ENCODE measurements at regions not wholly inside any gene's neighbourhood (a gene's known extent, or its start where the extent isn't known, plus 50 kb on each side); places are given as distances from the start of the nearest gene placed in this dataset.

- no peaks in the 10 kb centered on the region for H3K9me3 Mint-ChIP-seq
- no peak overlapping the region for H3K4me3 Mint-ChIP-seq
- peaks cover 15% of the 10 kb centered on the region for H3K4me1 Mint-ChIP-seq
- no peaks in the 10 kb centered on the region for H3K27me3 Mint-ChIP-seq
- ATAC-seq (replicated peaks): no peak
- H3K36me3 Mint-ChIP-seq (ENCODE audit: low read depth): no peaks in the 10 kb centered on the region
- no peak overlapping the region for H3K27ac Mint-ChIP-seq
These were observed 103.2 kb upstream of the BCL2L14 start for GRCh38 chr12:11967376-11968047.

DNA sequence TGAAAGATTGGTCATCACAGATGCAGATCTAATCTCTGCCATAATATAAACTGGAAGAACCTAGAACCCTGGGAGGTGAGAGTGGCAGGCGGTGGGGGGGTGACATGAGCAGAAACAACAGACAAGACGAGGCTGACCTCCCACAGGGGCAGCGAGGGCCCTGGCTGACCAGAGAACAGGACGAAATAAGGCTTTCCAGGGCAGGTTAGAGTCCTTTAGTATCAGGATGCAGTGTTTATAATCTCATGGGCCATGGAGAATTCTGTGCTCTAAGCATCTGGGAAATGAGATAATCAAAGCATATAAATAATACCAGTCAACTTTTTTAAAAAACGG lies 102.7 kb upstream of the BCL2L14 start:
- peaks cover 14% of the 10 kb centered on the region for H3K4me1 Mint-ChIP-seq
- no peak overlapping the region for H3K27ac Mint-ChIP-seq
- no peaks in the 10 kb centered on the region for H3K9me3 Mint-ChIP-seq
- H3K36me3 Mint-ChIP-seq (ENCODE audit: low read depth): no peaks in the 10 kb centered on the region
- H3K27me3 Mint-ChIP-seq: no peaks in the 10 kb centered on the region
- no peak overlapping the region for H3K4me3 Mint-ChIP-seq
- no peak for ATAC-seq (replicated peaks)

GRCh38 chr12:11968516-11968915 lies 102.2 kb upstream of the BCL2L14 start:
- H3K27me3 Mint-ChIP-seq: no peaks in the 10 kb centered on the region
- no peak overlapping the region for H3K27ac Mint-ChIP-seq
- no peak overlapping the region for H3K4me3 Mint-ChIP-seq
- peaks cover 9% of the 10 kb centered on the region for H3K4me1 Mint-ChIP-seq
- ATAC-seq (replicated peaks): no peak
- H3K9me3 Mint-ChIP-seq: no peaks in the 10 kb centered on the region
- H3K36me3 Mint-ChIP-seq (ENCODE audit: low read depth): no peaks in the 10 kb centered on the region

GRCh38 chr12:11969437-11970154 lies 101.1 kb upstream of the BCL2L14 start:
- no peak overlapping the region for H3K4me3 Mint-ChIP-seq

GRCh38 chr12:11970155-11970520 lies 100.6 kb upstream of the BCL2L14 start:
- Mint-ChIP-seq H3K9me3 (no peaks in the 10 kb centered on the region), H3K27ac (peak overlapping the region; percentile 40), H3K4me1 (peaks cover 7% of the 10 kb centered on the region), H3K4me3 (no peak overlapping the region), H3K27me3 (no peaks in the 10 kb centered on the region), H3K36me3 (ENCODE audit: low read depth) (no peaks in the 10 kb centered on the region)
- no peak for ATAC-seq (replicated peaks)

More at GRCh38 chr12:11969437-11970154, 101.1 kb upstream of the BCL2L14 start:
- no peaks in the 10 kb centered on the region for H3K36me3 Mint-ChIP-seq (ENCODE audit: low read depth)
- H3K9me3 Mint-ChIP-seq: no peaks in the 10 kb centered on the region
- no peak overlapping the region for H3K27ac Mint-ChIP-seq
- peaks cover 7% of the 10 kb centered on the region for H3K4me1 Mint-ChIP-seq
- no peaks in the 10 kb centered on the region for H3K27me3 Mint-ChIP-seq
- ATAC-seq (replicated peaks): peak; percentile 21

- Mint-ChIP-seq H3K9me3 (no peaks in the 10 kb centered on the region), H3K4me3 (no peak overlapping the region), H3K36me3 (ENCODE audit: low read depth) (no peaks in the 10 kb centered on the region), H3K4me1 (peaks cover 11% of the 10 kb centered on the region), H3K27me3 (no peaks in the 10 kb centered on the region), H3K27ac (no peak overlapping the region)
- ATAC-seq (replicated peaks): no peak
These were observed 97.3 kb upstream of the BCL2L14 start for GRCh38 chr12:11973396-11973795.

- Mint-ChIP-seq H3K9me3 (peaks cover 3% of the 10 kb centered on the region), H3K27ac (no peak overlapping the region), H3K4me3 (no peak overlapping the region), H3K4me1 (peaks cover 23% of the 10 kb centered on the region), H3K36me3 (ENCODE audit: low read depth) (peaks cover 2% of the 10 kb centered on the region), H3K27me3 (no peaks in the 10 kb centered on the region)
- no peak for ATAC-seq (replicated peaks)
These were observed 94.7 kb upstream of the BCL2L14 start for GRCh38 chr12:11976005-11976404.

GRCh38 chr12:11978726-11979384 lies 91.9 kb upstream of the BCL2L14 start:
- peak overlapping the region; percentile 85 for H3K4me3 Mint-ChIP-seq
- H3K4me1 Mint-ChIP-seq: peaks cover 45% of the 10 kb centered on the region
- H3K27ac Mint-ChIP-seq: peak overlapping the region; percentile 100
- ATAC-seq (replicated peaks): peak; percentile 62
- H3K27me3 Mint-ChIP-seq: no peaks in the 10 kb centered on the region
- H3K36me3 Mint-ChIP-seq (ENCODE audit: low read depth): peaks cover 13% of the 10 kb centered on the region
- H3K9me3 Mint-ChIP-seq: peaks cover 11% of the 10 kb centered on the region

DNA sequence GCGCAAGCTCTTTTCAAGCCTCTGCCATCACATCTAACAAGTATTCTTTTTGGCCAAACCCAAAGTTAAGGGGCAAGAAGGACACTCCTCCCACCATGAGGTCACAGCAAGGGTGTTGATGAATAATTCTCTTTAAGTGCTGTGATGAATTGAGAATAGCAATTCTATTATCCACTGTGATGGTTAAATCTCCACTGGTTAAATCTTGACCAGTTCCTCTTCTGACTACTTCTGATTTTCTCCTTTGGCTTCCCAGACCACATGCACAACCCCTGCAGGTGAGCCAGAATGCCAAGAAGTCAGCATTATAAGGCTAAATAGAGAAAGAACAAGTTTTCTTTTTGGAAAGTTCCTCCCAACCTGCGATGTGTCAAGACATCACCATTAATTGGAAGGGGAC lies 90.6 kb upstream of the BCL2L14 start:
- peaks cover 11% of the 10 kb centered on the region for H3K9me3 Mint-ChIP-seq
- H3K27ac Mint-ChIP-seq: peak overlapping the region; percentile 100
- H3K4me3 Mint-ChIP-seq: peak overlapping the region; percentile 85
- peaks cover 45% of the 10 kb centered on the region for H3K4me1 Mint-ChIP-seq
- no peaks in the 10 kb centered on the region for H3K27me3 Mint-ChIP-seq
- peaks cover 13% of the 10 kb centered on the region for H3K36me3 Mint-ChIP-seq (ENCODE audit: low read depth)
- ATAC-seq (replicated peaks): peak; percentile 22

GRCh38 chr12:11981121-11981733 lies 89.5 kb upstream of the BCL2L14 start:
- Mint-ChIP-seq H3K4me3 (peak overlapping the region; percentile 85), H3K27ac (peak overlapping the region; percentile 100), H3K4me1 (peaks cover 45% of the 10 kb centered on the region), H3K9me3 (peaks cover 13% of the 10 kb centered on the region), H3K36me3 (ENCODE audit: low read depth) (peaks cover 13% of the 10 kb centered on the region), H3K27me3 (no peaks in the 10 kb centered on the region)
- ATAC-seq (replicated peaks): peak; percentile 81

DNA sequence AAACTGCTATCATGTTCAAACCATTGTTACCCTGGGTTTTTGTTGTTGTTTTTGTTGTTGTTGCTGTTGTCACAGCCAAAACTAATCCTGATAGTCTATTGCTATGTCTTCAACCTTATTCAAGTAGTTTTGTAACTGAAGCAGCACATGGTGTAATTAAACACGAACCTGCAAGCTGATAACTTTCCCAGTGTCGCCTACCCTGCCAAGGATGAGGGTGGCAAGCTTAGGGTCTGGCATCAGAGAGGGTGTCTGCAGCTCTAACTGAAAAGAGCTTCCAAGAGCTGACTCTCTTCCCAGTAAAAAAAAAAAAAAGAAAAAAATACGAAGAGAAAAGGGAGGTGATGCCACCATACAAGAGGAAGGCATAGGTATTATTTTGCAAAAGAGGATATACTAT lies 86.3 kb upstream of the BCL2L14 start:
- peak overlapping the region; percentile 100 for H3K27ac Mint-ChIP-seq

DNA sequence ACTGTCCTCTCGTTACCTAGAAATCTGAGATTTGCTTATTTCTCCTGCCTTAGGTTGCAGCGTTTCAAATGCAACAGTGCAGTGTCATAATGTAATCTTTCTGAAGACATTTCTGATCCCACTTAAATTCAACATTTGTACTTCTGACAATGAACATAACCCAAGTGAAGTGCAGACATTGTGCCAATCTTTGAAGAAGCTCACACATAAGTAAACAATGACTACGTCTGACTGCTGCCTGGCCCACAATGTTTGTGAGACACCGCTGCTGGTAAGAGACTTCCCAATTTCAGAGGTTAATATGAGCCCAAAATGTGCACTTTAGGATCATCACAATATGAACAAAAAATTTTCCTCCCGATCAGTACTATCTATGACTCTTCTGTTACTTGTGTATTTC lies 84.6 kb upstream of the BCL2L14 start:
- Mint-ChIP-seq H3K4me3 (no peak overlapping the region), H3K27ac (no peak overlapping the region), H3K27me3 (no peaks in the 10 kb centered on the region), H3K36me3 (ENCODE audit: low read depth) (peaks cover 9% of the 10 kb centered on the region), H3K4me1 (peaks cover 27% of the 10 kb centered on the region), H3K9me3 (peaks cover 21% of the 10 kb centered on the region)
- ATAC-seq (replicated peaks): no peak

More for the DNA sequence above, 86.3 kb upstream of the BCL2L14 start:
- Mint-ChIP-seq H3K4me3 (peak overlapping the region; percentile 85), H3K4me1 (peaks cover 38% of the 10 kb centered on the region), H3K27me3 (no peaks in the 10 kb centered on the region), H3K9me3 (peaks cover 24% of the 10 kb centered on the region), H3K36me3 (ENCODE audit: low read depth) (peaks cover 13% of the 10 kb centered on the region)
- ATAC-seq (replicated peaks): no peak

DNA sequence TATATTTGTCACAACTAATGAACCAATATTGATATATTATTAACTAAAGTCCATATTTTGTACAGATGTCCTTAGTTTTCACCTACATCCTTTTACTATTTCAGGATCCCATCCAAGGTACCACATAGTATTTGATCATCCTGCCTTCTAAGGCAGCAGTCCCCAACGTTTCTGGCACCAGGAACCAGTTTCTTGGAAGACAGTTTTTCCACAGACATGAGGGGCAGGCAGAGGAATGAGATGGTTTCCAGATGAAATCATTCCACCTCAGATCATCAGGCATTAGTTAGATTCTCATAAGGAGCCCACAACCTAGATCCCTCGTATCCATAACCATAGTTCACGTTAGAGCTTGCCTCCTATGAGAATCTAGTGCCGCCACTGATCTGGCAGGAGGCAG lies 82.8 kb upstream of the BCL2L14 start:
- no peak overlapping the region for H3K4me3 Mint-ChIP-seq
- no peaks in the 10 kb centered on the region for H3K36me3 Mint-ChIP-seq (ENCODE audit: low read depth)
- peaks cover 25% of the 10 kb centered on the region for H3K9me3 Mint-ChIP-seq
- peaks cover 18% of the 10 kb centered on the region for H3K4me1 Mint-ChIP-seq
- ATAC-seq (replicated peaks): no peak
- no peaks in the 10 kb centered on the region for H3K27me3 Mint-ChIP-seq
- no peak overlapping the region for H3K27ac Mint-ChIP-seq

GRCh38 chr12:11991604-11992003 lies 79.1 kb upstream of the BCL2L14 start:
- Mint-ChIP-seq H3K27me3 (no peaks in the 10 kb centered on the region), H3K27ac (no peak overlapping the region), H3K4me3 (no peak overlapping the region), H3K4me1 (peaks cover 10% of the 10 kb centered on the region), H3K36me3 (ENCODE audit: low read depth) (no peaks in the 10 kb centered on the region), H3K9me3 (peaks cover 10% of the 10 kb centered on the region)
- no peak for ATAC-seq (replicated peaks)

Data from activated T-helper 17 cell treated with anti-CD3 and anti-CD28 coated beads, Interleukin-2, amount 50 U/mL, for 72 hours (primary cell).